ENCODE measurements at regions not wholly inside any gene's neighbourhood (a gene's known extent, or its start where the extent isn't known, plus 50 kb on each side); places are given as distances from the start of the nearest gene placed in this dataset.

DNA sequence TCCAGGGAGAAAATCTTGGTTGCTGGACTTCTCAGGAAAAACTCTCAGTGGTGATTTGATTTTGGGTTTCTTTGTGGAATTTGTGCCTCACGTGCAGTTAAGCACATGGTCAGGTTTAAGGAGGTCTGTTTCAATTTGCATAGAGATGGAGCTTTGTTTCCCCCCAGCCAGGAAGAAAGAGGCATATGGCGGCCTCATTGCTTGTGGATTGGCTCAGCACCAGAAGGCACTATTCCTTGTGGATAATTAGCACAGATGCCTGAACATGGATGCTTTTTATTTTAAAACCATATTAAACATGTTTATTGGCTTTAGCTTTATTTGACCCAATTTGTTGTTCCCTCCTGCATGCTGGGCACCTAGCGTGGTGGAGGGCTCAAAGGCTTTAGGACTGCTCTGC is 125.1 kb upstream of the RGMA start:
- DNase-seq = no peak

DNA sequence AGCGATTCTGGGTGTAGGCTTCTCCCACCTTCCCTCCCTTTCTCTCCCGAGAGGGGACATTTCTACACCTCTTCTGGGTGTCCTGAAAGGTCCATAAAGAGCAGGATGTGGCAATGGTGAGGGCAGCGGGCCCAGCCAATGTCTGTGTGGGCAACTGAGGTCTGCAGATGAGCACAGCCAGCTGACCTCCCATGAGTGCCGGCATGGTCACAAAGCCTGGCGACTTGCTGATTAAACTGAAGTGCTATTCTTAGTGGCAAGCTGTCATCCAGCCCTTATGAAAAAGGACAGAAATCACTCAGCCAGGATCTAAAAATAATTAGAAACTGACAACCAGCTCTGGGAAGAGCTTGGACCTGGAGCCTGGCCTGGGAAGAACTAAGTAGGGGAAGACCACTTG is 124.3 kb upstream of the RGMA start:
- no peak for DNase-seq

DNA sequence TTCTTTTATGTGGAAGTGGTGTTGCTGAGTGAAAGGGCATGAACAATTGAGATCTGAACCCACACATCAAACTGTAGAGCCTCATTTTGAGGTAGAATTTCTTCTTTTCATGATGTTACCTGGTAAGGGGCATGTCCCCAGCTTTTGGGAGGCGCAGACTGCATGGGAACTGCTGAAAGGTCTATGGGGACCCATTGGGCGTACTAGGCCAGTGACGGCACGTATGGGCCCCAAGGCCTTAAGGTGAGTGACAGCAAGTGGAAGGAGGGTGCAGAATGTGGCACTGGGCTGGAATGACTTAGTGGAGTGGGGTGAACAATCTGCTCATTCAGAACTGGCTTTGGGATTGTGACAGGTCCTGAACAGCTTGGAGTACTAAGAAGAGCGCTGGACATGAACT is 123.6 kb upstream of the RGMA start:
- DNase-seq = no peak

DNA sequence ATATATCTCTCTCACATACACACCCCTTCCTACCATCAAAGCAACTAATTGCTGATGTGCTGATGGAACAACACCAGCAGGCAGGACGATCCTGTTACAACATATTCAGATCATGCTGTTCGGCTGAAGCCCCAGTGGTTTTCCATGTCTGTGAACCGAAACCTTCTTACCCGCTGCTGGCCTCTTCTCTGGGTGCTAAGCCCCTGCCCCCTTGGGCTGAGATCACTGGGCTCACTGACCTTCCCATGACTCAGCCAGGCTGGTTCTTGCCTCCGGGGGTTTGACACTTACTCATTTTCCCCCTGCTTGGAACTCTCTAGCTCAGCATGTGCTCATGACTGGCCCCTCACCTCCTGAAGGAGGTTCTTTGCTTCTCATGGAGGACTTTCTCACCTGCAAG is 122.0 kb upstream of the RGMA start:
- no peak for DNase-seq

DNA sequence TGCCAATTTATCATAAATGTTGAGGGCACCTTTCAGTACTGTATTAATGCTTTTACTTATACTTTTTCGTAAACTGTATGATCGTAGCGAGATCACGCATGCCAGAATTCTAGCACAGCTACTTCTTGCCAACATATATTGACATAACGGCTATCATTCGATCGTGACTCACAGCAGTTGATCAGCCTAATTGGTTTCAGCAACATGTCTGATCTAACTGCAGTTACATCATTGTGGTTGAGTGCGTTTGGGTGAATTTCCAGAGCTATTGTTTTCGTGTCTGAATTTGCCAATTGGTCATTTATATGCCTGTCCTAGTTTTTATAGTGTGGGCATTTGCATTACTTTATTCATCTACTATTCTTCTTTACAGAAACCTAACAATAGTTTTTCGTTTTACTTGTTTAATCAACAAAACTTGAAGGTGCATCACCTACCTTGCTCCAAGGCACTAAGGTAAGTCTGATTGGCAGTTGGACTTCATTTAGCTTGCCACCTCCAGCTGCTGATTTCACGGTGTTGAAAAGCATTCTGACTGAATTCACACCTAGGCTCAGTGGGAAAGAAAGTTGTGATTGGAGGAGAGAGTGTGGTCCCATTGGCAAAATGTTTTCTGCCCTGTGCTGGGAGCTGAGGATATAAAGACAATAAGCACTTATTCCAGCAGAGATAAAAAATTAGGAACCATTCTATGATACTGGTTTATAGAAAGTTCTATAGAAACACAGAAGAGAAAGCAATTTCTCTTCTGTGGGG is 120.9 kb upstream of the RGMA start:
- DNase-seq = no peak

DNA sequence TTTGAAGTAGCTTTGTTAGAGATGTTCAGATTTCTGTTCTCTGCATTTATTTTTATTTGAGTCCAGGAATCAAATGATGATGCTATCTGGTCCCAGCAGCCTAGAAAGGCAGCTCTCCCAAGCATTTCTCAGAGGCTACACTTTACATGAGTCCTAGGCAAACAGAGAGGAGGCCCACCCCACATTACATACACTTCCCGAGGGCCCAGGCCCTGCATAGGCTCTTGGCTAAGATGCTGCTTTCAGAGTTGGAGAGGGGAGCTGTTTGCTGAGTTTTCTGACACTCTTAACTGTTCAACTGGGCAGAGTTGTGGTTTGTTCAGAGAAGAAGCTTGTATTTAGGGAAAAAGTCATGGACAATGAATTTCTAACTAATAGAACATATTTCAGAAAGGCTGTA is 117.9 kb upstream of the RGMA start:
- no peak for DNase-seq

DNA sequence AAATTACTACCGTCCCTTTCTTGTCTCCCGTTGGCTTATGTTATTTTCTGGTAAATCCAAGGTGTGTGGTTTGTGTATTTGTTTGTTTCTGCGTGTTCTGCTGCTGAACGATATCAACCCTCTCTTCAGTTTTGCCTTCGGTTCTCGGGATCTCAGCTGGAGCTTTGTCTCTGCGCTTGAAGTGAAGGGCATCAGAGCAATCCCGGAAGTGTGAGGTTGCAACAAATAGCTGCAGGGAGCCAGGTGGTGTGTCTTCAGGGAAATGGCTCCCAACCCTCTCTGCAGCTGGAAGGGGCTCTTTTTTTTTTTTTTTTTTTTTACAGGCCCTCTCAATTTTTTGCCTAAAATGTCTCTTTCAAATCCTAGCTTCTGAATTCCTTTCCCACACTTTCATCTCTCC is 116.4 kb upstream of the RGMA start:
- no peak for DNase-seq

DNA sequence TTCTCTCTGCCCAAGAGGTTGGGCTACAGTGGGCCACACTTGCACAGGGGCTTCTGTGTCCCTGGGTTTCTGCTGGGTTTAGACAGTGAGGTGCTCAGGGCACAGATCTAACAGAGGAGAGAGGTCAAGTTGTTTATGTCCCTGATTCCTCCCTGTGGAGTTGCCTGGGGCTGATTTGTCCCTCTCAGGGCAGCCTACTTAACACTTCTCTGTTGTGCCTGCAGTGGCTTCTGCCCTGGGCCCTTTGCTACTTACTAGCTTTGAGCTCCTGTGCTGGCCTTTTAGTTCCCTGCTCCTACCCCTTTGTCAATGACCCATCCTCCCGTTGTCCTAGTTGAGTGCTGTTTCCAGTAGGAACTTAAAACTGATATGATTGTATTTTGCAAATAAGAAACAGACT is 114.0 kb upstream of the RGMA start:
- no peak for DNase-seq

DNA sequence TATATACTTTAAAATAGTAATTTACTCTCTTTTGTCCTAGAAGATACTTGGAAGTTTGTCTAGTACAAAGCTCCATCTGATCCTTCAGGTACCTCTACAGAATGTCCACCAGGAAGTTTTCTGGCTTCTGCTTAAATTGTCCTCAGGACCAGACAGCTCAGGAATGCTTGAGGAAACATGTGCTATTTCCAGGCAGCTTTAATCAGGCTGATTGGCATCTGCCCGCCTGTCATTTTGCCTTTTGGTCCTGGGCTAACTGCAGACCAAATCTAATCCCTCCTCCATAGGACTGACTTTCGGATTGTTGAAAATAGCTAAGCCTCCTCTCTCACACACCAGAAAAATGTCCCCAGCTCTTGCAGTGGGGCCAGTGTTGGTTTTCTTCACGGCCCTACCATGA is 113.4 kb upstream of the RGMA start:
- DNase-seq = no peak

DNA sequence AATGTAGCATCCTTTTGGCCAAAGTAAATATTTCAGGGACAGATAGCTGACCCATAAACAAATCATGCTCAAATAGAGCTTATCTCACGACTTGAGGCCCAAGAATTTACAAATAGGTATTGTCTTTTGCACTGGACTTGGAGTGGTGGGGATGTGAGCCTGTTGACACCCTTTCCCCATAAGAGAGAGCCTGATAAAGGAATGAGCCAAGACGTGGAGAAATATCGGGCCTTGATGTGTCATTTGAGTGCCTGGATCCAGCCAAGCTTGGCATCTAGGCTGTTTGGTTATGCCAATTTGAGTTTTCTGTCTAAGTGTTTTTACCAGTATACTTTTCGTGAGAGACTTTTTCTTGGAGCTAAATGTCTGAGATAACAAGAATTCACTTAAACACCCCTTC is 112.9 kb upstream of the RGMA start:
- no peak for DNase-seq

DNA sequence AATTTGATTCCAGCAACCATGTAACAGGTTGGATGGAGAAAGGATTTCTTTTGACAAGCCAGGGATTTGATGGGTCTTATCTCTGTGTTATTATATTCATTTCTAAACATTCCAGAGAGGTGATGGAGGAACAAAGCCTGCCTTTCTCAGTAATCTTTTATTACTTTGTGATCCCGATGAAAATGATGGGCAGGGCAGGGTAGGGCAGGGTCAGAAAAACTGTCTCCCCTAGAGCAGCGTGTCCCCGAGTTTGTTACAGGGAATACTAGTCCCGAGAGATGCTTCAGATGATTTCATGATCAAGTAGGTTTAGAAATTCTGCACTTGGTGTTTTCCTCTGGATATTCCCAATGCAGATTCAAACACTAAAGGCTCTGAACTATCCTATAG is 111.8 kb upstream of the RGMA start:
- no peak for DNase-seq

DNA sequence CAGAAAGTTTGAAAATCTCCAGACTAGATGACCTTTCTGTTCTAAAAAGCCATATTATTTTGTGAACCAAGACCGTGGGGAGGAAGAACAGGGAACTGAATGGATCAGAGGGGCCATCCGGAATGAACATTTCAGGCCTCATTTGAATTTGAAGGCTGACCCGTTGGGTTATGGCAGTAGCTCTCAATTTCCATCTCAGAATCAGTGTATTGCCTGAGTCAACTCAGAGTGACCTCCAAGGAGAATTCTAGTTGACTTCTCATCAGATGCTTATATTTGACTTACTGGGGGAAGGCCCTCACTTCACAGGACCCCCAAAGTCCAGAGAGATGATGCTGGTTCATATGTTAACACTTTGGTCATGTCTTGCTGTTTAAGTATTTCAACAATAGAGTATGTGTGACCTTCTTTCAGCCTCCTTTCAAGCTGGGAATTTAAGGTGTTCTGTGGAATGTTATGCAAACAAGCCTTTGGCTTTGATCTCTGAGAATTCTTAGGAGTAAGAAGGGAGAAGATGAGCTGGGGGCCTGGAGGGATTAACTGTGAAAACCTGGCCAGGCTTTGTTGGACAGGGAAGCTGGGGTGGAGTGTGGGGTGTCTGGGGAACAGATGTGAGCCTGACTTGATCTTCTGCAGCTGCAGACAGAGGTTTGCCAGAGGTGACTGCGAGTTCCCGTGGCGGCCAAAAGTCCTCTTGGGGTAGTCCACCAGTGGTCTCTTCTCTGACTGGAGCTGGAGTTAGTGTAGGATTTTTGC is 111.2 kb upstream of the RGMA start:
- no peak for DNase-seq

DNA sequence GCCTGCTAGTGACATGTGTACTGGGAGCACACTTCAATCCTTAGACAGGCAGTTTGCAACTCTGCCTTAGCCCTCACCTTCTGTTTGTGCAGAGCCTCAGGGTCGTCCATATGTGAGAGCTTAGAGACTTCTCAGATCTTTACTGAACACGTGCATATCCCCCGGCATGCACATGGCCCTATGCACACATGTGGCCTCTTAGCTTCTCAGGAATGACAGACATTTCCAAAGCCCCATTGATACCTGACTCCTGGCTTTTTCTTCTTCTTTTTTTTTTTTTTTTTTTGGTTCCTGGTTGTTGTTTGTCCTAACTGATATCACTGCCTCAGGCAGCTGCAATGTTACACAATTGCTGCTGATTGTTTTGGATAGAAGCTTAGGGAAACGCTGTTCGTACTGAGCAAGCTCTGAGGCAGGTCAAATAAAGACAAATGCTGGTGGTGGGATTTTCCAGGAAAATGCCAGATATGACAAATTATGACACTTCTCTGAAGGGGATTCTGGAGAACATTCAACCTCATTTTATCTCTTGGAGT is 107.2 kb upstream of the RGMA start:
- DNase-seq = no peak

DNA sequence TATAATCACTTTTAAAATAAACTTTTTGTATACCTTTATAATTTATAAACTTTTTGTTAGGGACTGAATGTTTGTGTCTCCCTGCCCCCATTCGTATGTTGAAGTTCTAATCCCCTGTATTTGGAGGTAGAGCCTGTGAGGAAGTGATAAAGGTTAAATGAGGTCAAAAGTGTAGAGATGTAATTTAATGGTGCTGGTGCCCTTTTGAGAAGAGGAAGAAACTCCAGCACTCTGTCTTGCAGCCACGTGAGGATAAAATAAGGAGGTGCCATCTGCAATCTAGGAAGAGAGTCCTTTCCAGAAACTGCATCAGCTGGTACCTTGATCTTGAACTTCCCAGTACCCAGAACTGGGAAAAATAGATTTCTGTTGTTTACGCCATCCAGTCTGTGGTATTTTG is 106.1 kb upstream of the RGMA start:
- no peak for DNase-seq

DNA sequence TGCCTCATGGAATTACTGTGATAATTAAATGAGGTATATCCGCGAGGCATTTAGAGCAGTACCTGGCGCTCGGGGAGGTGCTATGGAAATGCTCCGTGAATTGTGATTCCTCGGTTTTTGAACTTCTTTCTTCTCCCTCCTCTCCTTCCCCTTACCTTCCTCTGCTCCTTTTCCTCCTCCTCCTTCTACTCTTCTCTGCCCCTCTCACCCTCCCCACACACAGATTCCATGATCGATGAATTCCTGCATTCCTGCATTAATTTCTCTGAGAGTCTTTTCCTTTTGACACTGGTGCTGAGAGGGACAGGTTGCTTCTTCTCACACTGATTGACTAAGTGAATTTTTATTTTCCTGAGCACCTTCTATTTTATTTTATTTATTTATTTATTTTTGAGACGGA is 101.2 kb upstream of the RGMA start:
- DNase-seq = no peak

DNA sequence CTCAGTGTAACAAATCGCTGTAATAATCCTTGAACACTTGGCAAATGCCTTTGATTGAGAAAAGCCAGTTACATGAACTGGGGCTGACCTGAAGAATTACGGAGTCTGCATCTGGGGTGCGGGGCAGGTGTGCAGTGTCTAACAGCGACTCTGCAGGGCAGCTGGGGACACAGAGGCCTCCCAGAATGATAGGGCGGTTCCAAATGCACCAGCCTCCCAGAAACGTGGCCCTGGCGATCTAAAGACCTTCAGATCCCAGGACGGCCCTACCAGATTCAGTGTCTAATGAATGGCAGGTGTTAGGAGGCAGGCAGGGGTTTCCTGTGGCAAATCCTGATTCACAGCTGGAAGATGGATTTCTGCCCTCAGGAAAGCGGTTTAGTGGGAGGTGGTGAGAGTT is 100.5 kb upstream of the RGMA start:
- no peak for DNase-seq

DNA sequence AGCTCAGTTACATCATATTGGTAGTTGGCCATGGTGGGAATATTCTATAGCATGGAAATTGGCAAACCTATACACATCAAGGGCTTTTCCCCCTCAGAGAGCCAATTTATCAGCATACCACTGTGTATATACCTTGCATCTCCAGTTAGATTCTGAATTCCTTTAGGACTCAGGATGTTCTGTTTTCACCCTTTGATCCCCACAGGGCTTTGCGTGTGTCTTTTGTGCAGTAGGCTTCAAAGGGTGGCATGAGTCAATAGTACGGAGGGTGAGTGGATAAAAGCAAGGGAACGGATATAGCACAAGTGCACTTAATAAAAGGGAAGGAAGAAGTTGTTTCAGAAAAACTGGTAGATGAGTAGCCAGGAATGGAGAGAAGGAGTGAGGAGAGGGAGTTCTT is 99.2 kb upstream of the RGMA start:
- DNase-seq = no peak

DNA sequence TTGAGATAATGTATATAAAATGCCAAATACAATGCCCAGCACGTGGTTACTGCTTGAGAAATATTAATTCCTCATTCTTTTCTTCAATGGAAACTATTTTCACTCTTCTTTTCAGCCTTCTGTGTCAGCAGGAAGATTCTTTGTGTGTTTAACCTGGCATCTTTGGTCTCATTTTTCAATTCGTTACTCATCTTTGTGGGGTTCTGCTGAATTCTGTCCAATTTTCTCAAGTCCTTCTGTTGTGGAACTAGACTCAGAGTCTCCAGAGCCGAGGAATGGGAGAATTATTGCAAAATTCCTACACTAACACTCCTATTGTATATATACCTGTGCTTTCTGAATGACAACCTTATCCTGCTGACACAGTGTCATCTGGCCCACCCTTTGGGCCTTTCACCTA is 96.8 kb upstream of the RGMA start:
- no peak for DNase-seq

DNA sequence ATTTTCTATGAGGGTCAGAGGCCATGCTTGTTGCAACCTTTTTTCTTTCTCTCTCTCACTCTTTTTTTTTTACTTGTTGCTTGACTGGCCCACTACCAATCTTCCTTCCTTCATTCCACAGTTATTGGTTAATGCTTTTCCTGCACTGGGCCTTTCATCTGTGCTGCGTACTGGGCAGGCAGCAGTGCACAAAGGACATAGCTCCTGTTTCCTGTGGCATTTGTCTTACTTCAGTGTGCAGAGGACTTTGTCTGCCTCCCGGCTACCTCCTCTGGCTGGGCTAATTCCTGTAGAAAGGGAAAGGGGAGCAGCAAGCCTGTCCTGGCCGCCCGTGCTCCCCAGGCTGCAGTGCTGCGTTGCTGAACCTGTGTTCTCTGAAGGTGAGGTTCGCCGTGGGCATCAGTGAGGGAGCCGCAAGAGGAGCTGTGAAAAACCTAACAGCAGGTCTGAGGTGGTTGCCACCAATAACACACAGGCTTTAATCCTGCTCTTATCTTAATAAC is 93.7 kb upstream of the RGMA start:
- no peak for DNase-seq

DNA sequence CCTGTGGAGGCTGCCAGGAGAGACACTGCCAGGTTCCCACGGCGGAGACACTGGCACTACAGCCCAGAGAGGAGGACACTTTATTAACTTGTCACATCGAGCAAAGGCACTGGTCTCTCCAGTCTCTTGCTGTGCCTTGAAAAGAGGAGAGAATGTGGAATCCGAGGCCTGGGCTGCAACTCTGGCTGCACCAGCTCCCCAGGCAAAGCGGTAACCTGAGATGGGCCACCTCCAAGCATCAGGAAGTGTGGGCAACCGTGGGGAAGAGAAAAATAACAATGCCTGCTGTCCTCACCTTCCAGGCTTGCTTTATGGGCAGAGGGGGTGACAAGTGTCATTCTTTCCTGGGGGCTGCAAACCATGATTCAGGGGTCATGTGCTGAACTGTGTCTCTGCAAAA is 91.6 kb upstream of the RGMA start:
- DNase-seq = no peak

DNA sequence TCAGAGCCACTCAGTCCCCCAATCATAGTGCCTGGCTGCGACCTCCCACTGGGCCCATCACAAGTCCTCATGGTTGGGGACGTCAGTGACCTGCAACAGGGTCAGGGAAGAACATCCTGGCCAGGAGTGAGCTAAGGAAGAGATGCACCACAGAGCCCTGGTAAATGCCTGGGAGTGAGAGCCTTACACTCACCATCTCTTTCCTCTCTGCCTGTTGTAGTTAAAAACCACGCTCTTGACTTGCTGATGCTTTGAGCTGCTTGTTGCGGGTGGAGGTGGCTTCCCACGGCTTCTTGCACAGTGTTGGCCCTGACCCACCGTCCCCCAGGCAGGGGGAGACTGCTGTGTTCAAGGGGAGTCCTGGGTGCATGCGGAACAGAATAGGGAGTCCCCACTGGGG is 91.1 kb upstream of the RGMA start:
- DNase-seq = no peak

DNA sequence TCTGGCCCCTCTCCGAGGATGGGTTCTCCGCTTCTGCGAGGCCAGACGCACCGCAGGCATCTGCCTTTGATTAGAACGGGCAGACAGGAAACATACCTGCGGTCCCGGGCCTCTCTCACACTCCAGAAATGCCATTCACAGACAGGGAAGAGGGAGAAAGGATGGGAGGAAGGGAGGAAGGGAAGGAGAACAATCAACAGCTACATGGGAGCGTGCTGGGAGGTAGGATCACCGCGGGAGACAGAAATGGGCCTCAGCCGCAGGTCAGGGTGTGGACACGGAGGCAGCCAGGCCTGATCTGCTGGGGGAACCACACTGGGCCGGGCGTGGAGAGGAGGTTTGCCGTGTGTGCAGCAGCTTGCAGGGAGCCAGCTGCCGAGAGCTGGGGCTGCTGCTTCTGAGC is 90.7 kb upstream of the RGMA start:
- DNase-seq = no peak

DNA sequence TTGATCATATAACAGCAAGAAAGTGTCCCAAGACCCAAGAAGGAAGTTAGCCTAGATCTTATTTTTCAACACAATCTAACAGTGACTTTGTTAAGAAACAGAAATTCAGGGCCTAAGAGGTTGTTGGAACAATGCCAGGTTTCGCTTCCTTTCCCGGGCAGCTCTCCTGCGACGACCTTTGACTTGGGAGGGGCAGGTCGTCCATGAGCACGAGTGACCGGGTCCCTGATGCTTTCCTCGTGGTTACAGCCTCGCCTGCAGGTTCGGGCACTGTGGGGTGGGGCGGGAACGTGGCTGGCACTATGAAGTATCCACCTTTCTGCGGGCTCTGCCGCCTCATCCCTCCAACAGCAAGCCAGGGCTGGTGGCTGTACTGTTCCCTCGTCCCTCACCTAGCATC is 90.1 kb upstream of the RGMA start:
- no peak for DNase-seq

DNA sequence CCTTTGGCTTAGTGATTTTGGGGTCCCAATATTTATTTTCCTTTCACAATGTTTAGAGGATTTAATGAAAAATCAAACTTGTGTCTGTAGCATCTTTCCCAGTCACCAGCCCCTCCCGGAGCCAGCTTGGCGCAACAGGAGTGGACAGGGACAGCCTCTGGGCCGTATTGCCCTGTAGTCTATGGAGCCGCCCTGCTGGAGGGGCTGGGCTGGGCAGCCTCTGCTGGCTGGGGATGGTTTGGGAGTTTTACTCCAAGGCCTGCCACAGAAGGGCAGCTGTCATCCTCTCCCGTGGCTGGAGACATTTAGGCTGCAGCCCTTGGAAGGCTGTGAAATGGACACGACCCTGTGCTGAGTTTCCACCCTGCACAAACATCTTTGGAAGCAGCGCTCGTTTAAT is 89.4 kb upstream of the RGMA start:
- DNase-seq = no peak

DNA sequence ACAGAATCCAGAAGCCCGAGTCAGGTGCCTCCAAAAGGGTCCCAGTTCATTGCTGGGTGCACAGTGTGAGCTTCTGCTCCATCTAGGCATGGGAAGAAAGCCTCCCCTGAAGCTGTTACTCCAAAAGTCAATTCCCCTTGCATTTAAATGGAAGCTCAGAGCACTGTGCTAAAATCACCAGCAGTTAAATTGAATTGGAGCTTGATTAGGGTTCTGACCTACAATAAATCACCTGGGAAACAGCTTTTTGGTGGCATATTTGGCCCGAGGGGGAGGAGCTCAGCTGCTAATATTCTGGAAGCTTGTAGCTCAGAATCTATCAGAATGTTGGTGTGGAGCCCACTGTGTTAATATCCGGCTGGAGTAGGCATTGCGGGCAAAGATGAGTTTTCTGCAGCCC is 87.1 kb upstream of the RGMA start:
- DNase-seq = no peak

Measured in NCI-H1694 treated with DMSO at 0.1 percent for 48 hours (cell line).